ENCODE measurements at regions not wholly inside any gene's neighbourhood (a gene's known extent, or its start where the extent isn't known, plus 50 kb on each side); places are given as distances from the start of the nearest gene placed in this dataset.

GRCh38 chr11:27241311-27242122 lies 121.5 kb downstream of the CCDC34 start:
- no peak for TF ChIP-seq POLR2AphosphoS5 (IDR thresholded peaks at IDR 0.05; ENCODE audit: low read depth, low read length)
- no peak for TF ChIP-seq POLR2A (IDR thresholded peaks at IDR 0.05; ENCODE audit: low read depth, low read length)

Measured in GM12892 (cell line).